Activated CD4-positive, alpha-beta T cell treated with anti-CD3 and anti-CD28 coated beads, Interleukin-2, Interleukin-4, amounts not matched to agents 100 ng/mL and 50 ng/mL, durations not matched to agents 16 hours and 8 hours (primary cell): ENCODE measurements at regions not wholly inside any gene's neighbourhood (a gene's known extent, or its start where the extent isn't known, plus 50 kb on each side); places are given as distances from the start of the nearest gene placed in this dataset.

Source experiments
- DNase-seq: peaks from one replicate; pipeline ENCODE4 v3.0.0-alpha.2; 2020; ENCODE audit warnings: low spot score

GRCh38 chr11:70627219-70627618 lies 228.9 kb downstream of the CTTN start:
- no peak for DNase-seq

- no peak for DNase-seq
These were observed 230.0 kb downstream of the CTTN start for GRCh38 chr11:70628176-70628854.

DNA sequence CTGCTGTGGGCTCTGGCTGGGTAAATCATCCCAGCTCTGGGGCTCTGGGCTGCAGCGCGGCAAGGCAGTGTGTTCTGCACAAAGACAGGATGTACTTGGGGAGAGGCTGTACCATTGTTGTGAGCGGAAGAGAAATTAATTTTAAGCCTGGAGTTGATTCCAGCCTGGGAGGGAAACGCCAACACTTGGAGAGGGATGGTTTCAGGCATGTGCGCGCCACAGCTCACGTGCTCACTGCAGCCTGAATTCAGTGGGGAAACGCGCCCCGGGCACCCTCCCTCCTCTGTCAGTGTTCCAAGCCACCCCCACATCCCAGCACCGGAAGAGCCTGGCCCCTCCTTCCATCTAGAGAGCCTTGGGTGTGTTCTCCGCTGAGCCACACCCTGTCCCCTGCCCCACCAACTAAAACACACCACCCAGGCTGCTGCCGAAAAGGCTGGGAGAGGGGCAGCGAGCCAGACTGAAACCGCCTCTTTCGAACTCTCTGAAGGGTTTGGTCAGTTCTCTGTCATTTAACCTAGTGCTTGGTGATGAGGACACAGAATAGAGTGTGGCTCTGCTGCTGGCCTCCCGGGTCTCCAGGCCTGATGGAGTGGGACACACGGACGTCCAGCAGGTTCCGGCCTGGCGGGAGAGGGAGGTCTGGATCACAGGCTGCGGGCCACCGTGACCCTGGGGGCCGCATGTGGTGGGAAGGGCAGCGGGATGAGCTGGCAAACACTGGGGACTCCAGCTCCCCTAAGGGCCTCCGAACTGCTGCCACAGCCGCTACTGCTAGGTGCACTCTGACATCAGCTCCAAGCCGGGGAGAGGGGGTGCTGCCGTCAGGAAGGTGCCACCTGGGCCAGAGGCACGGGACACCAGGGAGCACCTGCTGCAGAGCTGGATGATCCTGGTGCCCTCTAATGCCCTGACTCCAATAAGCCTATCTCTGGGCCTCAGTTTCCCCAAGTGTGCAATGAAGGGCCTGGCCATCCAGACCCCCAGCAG lies 230.8 kb downstream of the CTTN start:
- no peak for DNase-seq

DNA sequence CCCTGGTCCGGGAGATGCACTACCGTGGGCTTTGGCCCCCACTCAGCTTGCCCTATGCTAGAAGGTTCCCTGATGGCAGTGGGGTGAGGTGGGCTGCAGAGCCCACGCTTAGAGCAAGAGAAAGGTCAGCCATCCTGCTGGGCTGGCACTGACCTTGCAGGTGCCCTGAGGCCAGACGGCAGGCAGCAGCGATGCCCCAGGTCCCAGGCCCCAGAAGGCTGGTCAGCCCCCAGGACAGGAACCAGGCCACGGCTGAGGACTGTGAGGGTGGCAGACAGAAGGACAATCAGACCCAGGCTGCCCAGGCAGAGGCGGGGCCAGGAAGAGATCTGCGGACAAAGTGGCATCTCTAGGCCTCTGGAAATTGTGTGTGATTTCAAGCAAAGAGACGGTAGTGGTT lies 231.7 kb downstream of the CTTN start:
- no peak for DNase-seq

- no peak for DNase-seq
These were observed 232.7 kb downstream of the CTTN start for GRCh38 chr11:70630816-70631623.

DNA sequence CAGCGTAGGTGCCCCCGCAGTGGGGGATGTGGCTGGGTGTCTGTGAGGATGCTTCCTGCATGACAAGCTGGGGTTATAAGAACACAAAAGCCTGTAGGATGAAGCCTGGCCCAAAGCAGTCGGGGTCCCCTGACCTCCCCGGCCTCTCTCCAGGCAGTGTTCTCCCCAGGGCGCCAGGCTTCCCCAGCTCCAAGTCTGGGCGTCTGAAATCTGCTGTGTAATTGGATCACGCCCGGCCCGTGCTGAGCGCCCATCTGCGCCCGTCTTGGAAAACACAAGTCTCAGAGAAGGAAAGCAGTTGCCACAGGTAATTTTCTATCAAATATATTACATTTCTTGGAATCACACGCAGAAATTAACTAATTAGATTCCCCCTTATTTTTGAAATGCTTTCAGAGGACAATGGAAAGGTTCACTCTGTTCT lies 233.3 kb downstream of the CTTN start:
- no peak for DNase-seq

GRCh38 chr11:70633610-70634009 lies 235.3 kb downstream of the CTTN start:
- DNase-seq, result no peak

DNA sequence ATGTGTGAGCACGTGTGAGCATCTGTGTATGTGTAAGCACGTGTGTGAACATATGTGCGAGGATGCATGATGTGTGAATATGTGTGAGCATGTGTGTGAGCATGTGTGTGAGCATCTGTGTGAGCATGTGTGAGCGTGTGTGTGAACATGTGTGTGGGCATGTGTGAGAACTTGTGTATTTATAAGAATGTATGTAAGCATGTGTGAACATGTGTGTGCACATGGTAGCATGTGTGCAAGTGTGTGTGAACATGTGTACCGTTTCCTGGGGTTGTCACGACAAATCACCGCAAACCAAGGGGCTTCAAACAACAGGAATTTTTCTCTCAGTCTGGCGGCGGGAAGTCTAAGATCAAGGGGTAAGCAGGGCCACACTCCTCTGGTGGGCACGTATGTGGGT lies 238.3 kb downstream of the CTTN start:
- no peak for DNase-seq

- no peak for DNase-seq
These were observed 239.0 kb downstream of the CTTN start for GRCh38 chr11:70637186-70637800.

GRCh38 chr11:70637949-70638583 lies 239.7 kb downstream of the CTTN start:
- DNase-seq, result no peak

- no peak for DNase-seq
These were observed 242.1 kb downstream of the CTTN start for GRCh38 chr11:70640408-70640807.

DNA sequence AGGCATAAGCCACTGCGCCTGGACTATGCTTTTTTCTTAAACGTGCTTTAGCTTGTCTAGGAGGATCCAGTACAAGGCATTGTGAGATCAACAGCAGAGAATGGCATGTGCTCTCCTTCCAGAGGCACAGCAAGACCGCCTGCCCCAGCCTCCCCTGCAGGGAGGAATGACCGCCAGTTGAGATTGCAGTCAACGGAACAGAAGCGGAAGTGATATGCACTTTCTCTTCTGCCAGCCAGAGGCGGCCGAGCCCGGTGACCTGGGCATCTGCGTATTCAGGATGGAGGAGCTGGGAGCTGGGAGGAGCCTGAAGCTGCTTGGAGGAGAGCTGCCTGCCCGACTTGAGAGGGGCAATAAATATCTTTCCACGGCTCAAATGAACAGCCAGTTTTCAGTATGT lies 243.0 kb downstream of the CTTN start:
- DNase-seq, result no peak

DNA sequence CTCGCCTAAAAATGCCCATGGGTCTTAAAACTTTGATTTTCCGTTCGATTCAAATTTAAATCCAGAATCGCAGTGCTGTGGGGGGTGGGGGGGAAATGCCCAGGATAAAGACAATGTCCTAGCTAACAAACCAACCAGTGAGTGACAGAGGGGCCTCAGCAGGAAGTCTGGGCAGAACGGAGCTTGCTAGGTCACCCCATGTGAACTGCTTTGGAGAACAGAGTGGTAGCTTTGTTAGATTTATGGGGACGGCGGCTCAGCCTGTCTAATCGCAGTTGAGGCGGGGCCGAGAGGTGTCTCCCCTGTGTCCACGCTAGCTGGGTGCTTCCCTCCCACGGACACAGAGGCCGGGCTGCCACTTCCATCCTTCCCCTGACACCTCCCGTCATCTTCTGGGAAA lies 243.9 kb downstream of the CTTN start:
- no peak for DNase-seq

DNA sequence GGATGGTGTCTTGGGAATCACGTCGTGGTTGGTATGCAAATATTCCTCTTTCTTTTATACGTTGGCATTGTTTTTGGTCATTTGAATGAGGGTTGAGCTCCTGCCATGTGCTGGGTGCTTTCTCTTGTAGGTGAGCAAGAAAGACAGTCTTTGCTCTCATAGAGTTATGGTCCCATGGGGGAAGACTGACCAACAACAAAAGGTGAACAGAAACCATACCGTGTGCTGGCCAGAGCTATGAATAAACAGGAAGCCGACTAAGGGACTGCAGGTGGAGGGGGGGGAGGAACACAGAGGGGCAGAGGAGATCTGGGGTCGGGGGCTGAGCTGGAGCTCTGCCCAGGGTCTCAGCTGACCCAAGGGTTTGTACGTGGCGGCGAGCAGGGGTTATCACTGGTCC lies 245.3 kb downstream of the CTTN start:
- DNase-seq, result no peak

DNA sequence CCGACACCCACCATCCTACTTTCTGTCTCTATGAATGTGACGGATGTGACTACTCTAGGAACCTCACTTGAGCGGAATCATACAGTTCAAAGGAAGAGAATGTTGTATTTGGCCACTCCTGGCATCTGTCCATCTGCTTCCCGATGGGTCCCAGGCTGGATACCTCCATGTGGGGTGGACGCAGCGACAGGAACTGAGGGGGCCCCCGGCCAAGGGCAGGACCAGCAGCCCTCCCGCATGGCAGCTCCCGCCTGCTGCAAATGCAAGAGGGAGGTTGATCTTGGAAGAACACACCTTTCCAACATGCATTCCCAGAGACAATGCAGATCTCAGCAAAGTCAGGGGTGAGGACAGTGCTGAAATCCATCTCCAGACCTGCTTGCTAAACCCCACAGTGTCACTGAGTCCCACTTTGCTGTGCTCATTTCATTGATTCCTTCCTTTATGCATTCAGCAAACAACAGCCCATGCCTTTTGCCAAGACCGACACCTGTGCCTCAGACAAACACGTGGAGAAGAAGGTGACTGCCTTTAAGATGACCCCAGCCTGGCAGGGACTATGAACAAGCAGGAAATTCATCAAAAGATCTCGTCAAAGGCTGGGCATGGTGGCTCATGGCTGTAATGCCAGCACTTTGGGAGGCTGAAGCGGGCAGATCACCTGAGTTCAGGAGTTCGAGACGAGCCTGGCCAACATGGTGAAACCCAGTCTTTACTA lies 246.2 kb downstream of the CTTN start:
- DNase-seq, result no peak

DNA sequence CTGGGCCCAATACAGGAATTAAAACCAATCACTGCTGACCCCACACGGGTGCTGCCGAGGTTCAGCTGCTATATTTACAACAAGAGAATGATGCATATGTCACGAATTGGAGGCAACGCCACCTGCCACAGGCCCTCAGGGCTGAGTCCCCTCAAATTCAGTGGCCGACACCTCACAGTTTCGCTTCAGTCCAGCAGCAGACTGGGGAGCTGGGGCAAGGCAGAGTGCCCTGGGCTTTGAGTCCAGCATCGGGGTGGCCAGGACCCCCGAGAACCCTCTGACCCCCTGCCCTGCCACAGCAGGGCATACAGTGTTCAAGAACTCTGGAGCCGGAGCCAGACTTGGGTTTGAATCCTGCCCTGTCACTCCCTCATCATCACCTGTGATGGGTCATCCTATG lies 247.2 kb downstream of the CTTN start:
- DNase-seq, result no peak

- no peak for DNase-seq
These were observed 248.1 kb downstream of the CTTN start for GRCh38 chr11:70646272-70647049.

GRCh38 chr11:70647188-70648166 lies 249.1 kb downstream of the CTTN start:
- DNase-seq, result no peak
